ENCODE measurements at regions not wholly inside any gene's neighbourhood (a gene's known extent, or its start where the extent isn't known, plus 50 kb on each side); places are given as distances from the start of the nearest gene placed in this dataset.
A peak's percentile ranks its signal among the peaks of the same experiment; 100 is the strongest.
"Not testable (repeated sequence)": the region's sequence is repeated elsewhere in the genome, so short reads cannot be mapped to it uniquely, and the experiment has no call there.

- not testable (repeated sequence) for H3K27ac ChIP-seq; H3K79me2 ChIP-seq; H3K9me2 ChIP-seq (replicated peaks; ENCODE audit: insufficient read depth); H4K20me1 ChIP-seq (ENCODE audit: insufficient read depth, poor library complexity, severe bottlenecking); H3K4me1 ChIP-seq (ENCODE audit: insufficient read depth); H3K9me3 ChIP-seq (ENCODE audit: low read depth); H2AFZ ChIP-seq; H3K4me3 ChIP-seq; H3K4me2 ChIP-seq; H3K36me3 ChIP-seq (replicated peaks; ENCODE audit: insufficient read depth, low read depth); H3K27me3 ChIP-seq
- peak; percentile 51 for DNase-seq (ENCODE audit: low spot score)
- 80% methylated on average over 4 of the region's 4 CpGs for WGBS (ENCODE audit: low lambda C conversion rate, missing lambda C conversion rate)
- peak; percentile 41 for TF ChIP-seq CTCF (IDR thresholded peaks at IDR 0.05; ENCODE audit: poor library complexity)
Observed at GRCh38 chr1:224004552-224005315, 109.2 kb upstream of the FBXO28 start.

GRCh38 chr1:224003896-224004295 is 110.0 kb upstream of the FBXO28 start:
- not testable (repeated sequence) for H3K9me2 ChIP-seq (replicated peaks; ENCODE audit: insufficient read depth); H3K27me3 ChIP-seq; DNase-seq (ENCODE audit: low spot score); H3K9me3 ChIP-seq (ENCODE audit: low read depth); H3K4me1 ChIP-seq (ENCODE audit: insufficient read depth); H2AFZ ChIP-seq; H4K20me1 ChIP-seq (ENCODE audit: insufficient read depth, poor library complexity, severe bottlenecking); H3K36me3 ChIP-seq (replicated peaks; ENCODE audit: insufficient read depth, low read depth); H3K4me3 ChIP-seq; H3K79me2 ChIP-seq; H3K4me2 ChIP-seq; H3K27ac ChIP-seq
- 0% methylated on average over 1 of the region's 1 CpG for WGBS (ENCODE audit: low lambda C conversion rate, missing lambda C conversion rate)

GRCh38 chr1:224001757-224002156 is 112.2 kb upstream of the FBXO28 start:
- 34% methylated on average over 2 of the region's 2 CpGs for WGBS (ENCODE audit: low lambda C conversion rate, missing lambda C conversion rate)
- H3K9me3 ChIP-seq (ENCODE audit: low read depth); H3K79me2 ChIP-seq: not testable (repeated sequence)

GRCh38 chr1:223999761-224000160 is 114.2 kb upstream of the FBXO28 start:
- H3K27ac ChIP-seq; H3K36me3 ChIP-seq (replicated peaks; ENCODE audit: insufficient read depth, low read depth); H4K20me1 ChIP-seq (ENCODE audit: insufficient read depth, poor library complexity, severe bottlenecking); H3K4me3 ChIP-seq; H3K9me2 ChIP-seq (replicated peaks; ENCODE audit: insufficient read depth); H3K9me3 ChIP-seq (ENCODE audit: low read depth); H3K4me2 ChIP-seq; H2AFZ ChIP-seq; H3K27me3 ChIP-seq; H3K4me1 ChIP-seq (ENCODE audit: insufficient read depth); DNase-seq (ENCODE audit: low spot score); H3K79me2 ChIP-seq: not testable (repeated sequence)
- 77% methylated on average over 4 of the region's 4 CpGs for WGBS (ENCODE audit: low lambda C conversion rate, missing lambda C conversion rate)

More at GRCh38 chr1:224001757-224002156, 112.2 kb upstream of the FBXO28 start:
- not testable (repeated sequence) for H3K4me2 ChIP-seq; H3K4me1 ChIP-seq (ENCODE audit: insufficient read depth); H2AFZ ChIP-seq; H3K27ac ChIP-seq; H3K27me3 ChIP-seq; H3K9me2 ChIP-seq (replicated peaks; ENCODE audit: insufficient read depth); H4K20me1 ChIP-seq (ENCODE audit: insufficient read depth, poor library complexity, severe bottlenecking); DNase-seq (ENCODE audit: low spot score); H3K36me3 ChIP-seq (replicated peaks; ENCODE audit: insufficient read depth, low read depth); H3K4me3 ChIP-seq

GRCh38 chr1:223998676-223999455 is 115.0 kb upstream of the FBXO28 start:
- H3K27me3 ChIP-seq; H3K9me2 ChIP-seq (replicated peaks; ENCODE audit: insufficient read depth); H3K4me1 ChIP-seq (ENCODE audit: insufficient read depth); H3K36me3 ChIP-seq (replicated peaks; ENCODE audit: insufficient read depth, low read depth); H2AFZ ChIP-seq; H3K4me3 ChIP-seq; H3K27ac ChIP-seq; H3K4me2 ChIP-seq; H4K20me1 ChIP-seq (ENCODE audit: insufficient read depth, poor library complexity, severe bottlenecking); H3K9me3 ChIP-seq (ENCODE audit: low read depth); DNase-seq (ENCODE audit: low spot score): not testable (repeated sequence)
- 88% methylated on average over 4 of the region's 4 CpGs for WGBS (ENCODE audit: low lambda C conversion rate, missing lambda C conversion rate)
- H3K79me2 ChIP-seq: peaks cover 12% of the 10 kb centered on the region

- DNase-seq (ENCODE audit: low spot score); H4K20me1 ChIP-seq (ENCODE audit: insufficient read depth, poor library complexity, severe bottlenecking); H3K27me3 ChIP-seq; H3K27ac ChIP-seq; H3K9me3 ChIP-seq (ENCODE audit: low read depth); H2AFZ ChIP-seq; H3K4me1 ChIP-seq (ENCODE audit: insufficient read depth); H3K4me3 ChIP-seq; H3K36me3 ChIP-seq (replicated peaks; ENCODE audit: insufficient read depth, low read depth); H3K4me2 ChIP-seq; H3K9me2 ChIP-seq (replicated peaks; ENCODE audit: insufficient read depth): not testable (repeated sequence)
- H3K79me2 ChIP-seq: peaks cover 16% of the 10 kb centered on the region
- 100% methylated on average over 2 of the region's 2 CpGs for WGBS (ENCODE audit: low lambda C conversion rate, missing lambda C conversion rate)
Observed at GRCh38 chr1:223996376-223996775, 117.5 kb upstream of the FBXO28 start.
